Activated gamma-delta T cell treated with anti-CD3 and anti-CD28 coated beads, Interleukin-2, amount 50 U/mL, for 16 hours (primary cell): ENCODE measurements at regions not wholly inside any gene's neighbourhood (a gene's known extent, or its start where the extent isn't known, plus 50 kb on each side); places are given as distances from the start of the nearest gene placed in this dataset.

ENCODE experiments used
- DNase-seq: peaks from one replicate; pipeline ENCODE4 v3.0.0-alpha.2; 2020; ENCODE audit warnings: low read depth

DNA sequence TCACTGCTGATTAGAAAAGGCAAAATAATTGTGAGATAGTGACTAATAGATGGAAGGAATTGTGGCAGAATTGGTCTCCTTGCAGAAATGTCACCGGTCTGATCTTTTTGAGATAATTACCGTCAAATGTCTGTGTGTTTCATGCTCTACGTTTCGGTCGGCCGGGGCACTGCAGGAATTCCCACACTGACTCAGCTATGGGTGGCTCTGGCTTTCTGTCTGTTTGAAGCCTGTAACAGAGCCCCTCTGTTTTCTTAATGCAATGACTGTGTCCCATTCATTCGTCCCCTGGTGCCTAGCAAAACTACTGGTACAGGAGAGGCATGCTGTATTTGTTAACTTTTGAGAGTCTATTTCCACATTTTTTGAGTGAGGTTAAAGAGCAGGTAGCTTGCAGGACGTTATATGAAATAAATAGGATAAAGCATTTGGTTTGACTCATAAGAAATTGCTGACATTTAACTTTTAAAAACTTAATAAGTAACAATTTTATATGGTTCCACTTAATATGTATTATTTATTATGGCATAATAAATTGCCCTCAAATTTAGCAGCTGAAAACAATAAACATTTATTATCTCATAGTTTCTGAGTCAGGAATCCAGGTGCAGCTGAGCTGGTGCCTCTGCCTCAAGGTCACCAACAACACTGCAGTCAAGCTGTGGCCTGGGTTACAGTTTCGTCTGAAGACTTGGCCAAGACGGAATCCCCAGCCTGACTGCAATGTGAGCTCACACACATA, 53.3 kb upstream of the CTBP2 start:
- DNase-seq, result no peak

DNA sequence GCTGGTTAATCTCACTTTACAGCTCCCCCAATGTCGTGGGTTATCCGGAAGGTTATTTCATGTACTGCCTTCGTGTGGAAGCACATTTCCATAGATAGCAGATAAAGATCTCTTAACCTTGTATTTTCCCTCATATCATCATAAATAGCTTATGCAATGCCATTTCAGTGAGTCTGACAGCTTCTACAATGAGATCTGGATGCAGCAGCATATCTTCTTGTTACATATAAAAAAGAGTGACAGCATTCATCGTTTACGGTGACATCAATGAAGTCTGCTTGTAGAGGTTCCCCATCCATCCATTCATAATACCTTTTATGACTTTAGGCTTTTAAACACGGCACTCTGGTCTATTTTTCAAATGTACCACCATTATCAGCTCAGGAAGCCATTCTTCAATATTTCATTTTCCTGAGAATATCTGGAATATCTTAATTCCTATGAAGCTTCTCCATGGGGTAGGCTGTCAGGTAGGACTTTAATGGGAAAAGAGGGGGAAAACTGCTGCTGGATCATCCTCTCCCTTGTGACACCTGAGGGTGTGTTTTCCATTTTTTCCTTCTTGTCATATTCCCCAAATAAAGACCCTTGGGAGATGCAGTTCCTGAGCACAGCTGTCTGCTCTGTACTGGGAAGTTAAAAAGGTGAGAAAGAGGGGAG, 51.9 kb upstream of the CTBP2 start:
- DNase-seq, result no peak
